ENCODE measurements at regions not wholly inside any gene's neighbourhood (a gene's known extent, or its start where the extent isn't known, plus 50 kb on each side); places are given as distances from the start of the nearest gene placed in this dataset.

DNA sequence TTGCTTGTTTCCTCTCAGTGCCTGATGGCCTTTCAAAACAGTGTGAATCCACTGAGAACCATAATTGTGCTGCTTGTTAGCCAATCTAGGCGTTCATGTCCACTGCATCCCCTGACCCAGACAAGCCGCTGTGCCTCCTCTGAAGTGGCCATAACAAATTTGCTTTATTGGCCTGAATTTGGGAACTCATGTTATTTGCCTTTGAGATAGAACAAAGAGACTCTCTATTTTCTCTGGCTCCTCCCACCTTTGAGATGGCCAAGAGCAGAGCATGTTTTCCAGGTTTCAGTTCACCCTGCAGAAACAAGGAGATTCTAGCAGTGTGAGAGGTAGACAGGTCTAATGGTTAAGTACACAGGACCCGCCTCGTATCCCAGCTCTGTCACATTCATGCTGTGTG is 723.9 kb downstream of the MED13L start:
- Histone ChIP-seq H3K27me3 (ENCODE audit: insufficient read depth, insufficient read length) (no peaks in the 10 kb centered on the region), H3K9ac (ENCODE audit: insufficient read length, low read depth) (no peak overlapping the region), H3K4me1 (ENCODE audit: insufficient read depth, insufficient read length) (no peaks in the 10 kb centered on the region), H3K9me3 (ENCODE audit: insufficient read depth, low read length) (peaks cover 5% of the 10 kb centered on the region; the same call in 1 of the 2 replicates), H3K36me3 (ENCODE audit: insufficient read depth, insufficient read length, low read length) (no peaks in the 10 kb centered on the region), H3K4me3 (ENCODE audit: insufficient read length, low read depth) (no peak overlapping the region)
- no peak for TF ChIP-seq YY1 (IDR thresholded peaks at IDR 0.05; ENCODE audit: insufficient read depth, insufficient read length)
- TF ChIP-seq SUZ12 (IDR thresholded peaks at IDR 0.05; ENCODE audit: extremely low read depth, insufficient read depth, insufficient read length): no peak
- no peak for TF ChIP-seq ZNF274 (IDR thresholded peaks at IDR 0.05; ENCODE audit: low read depth, low read length)
- DNase-seq (ENCODE audit: low read depth, low spot score): no peak

DNA sequence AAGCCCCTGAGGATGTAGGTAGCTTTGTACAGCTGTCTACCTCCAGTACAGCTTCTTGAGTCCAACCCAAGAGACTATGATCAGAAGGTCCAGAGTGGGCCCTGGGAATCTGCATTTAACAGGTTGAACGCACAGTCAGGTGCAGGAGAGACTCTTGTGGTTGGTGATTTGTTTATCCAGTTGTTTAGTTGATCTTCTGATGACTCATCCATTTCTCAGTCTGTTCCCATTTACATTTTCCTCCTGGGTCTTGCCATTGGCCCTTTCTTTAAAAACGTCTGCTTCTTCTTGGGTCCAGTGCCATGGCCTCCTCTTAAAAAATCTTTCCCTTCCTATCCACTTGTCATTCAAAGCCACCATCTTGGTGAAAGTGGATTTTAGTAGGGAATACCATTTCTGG is 734.2 kb downstream of the MED13L start:
- H3K9me3 ChIP-seq (ENCODE audit: insufficient read depth, low read length): no peaks in the 10 kb centered on the region; the same call in 1 of the 2 replicates
- no peaks in the 10 kb centered on the region for H3K4me1 ChIP-seq (ENCODE audit: insufficient read depth, insufficient read length)
- H3K9ac ChIP-seq (ENCODE audit: insufficient read length, low read depth): no peak overlapping the region
- H3K36me3 ChIP-seq (ENCODE audit: insufficient read depth, insufficient read length, low read length): no peaks in the 10 kb centered on the region
- no peaks in the 10 kb centered on the region for H3K27me3 ChIP-seq (ENCODE audit: insufficient read depth, insufficient read length)
- H3K4me3 ChIP-seq (ENCODE audit: insufficient read length, low read depth): no peak overlapping the region
- no peak for DNase-seq (ENCODE audit: low read depth, low spot score)
- TF ChIP-seq YY1 (IDR thresholded peaks at IDR 0.05; ENCODE audit: insufficient read depth, insufficient read length) (no peak), ZNF274 (IDR thresholded peaks at IDR 0.05; ENCODE audit: low read depth, low read length) (no peak), SUZ12 (IDR thresholded peaks at IDR 0.05; ENCODE audit: extremely low read depth, insufficient read depth, insufficient read length) (no peak)

DNA sequence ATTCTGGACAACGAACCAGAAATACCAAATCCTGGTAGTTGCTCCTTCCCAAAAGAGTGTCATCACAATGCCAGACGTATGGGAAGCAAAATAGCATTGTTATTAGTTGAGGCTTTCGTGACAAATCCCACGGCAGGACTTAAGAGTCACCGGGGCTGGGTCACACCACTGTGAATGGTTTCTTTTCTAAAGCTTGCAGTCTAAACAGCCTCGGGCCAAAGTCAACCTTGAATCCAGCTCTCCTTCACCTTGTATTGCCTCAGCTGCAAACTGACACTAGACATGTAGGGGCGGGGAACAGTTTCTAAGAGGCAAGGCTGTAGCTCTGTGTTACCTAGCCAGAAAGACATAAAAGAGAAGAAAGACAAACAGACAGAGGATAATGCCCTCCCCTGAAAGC is 734.8 kb downstream of the MED13L start:
- no peak for DNase-seq (ENCODE audit: low read depth, low spot score)
- Histone ChIP-seq H3K9me3 (ENCODE audit: insufficient read depth, low read length) (peaks cover 2% of the 10 kb centered on the region; the same call in 1 of the 2 replicates), H3K9ac (ENCODE audit: insufficient read length, low read depth) (no peak overlapping the region), H3K4me3 (ENCODE audit: insufficient read length, low read depth) (no peak overlapping the region), H3K36me3 (ENCODE audit: insufficient read depth, insufficient read length, low read length) (no peaks in the 10 kb centered on the region), H3K27me3 (ENCODE audit: insufficient read depth, insufficient read length) (no peaks in the 10 kb centered on the region), H3K4me1 (ENCODE audit: insufficient read depth, insufficient read length) (no peaks in the 10 kb centered on the region)
- TF ChIP-seq SUZ12 (IDR thresholded peaks at IDR 0.05; ENCODE audit: extremely low read depth, insufficient read depth, insufficient read length) (no peak), YY1 (IDR thresholded peaks at IDR 0.05; ENCODE audit: insufficient read depth, insufficient read length) (no peak), ZNF274 (IDR thresholded peaks at IDR 0.05; ENCODE audit: low read depth, low read length) (no peak)

DNA sequence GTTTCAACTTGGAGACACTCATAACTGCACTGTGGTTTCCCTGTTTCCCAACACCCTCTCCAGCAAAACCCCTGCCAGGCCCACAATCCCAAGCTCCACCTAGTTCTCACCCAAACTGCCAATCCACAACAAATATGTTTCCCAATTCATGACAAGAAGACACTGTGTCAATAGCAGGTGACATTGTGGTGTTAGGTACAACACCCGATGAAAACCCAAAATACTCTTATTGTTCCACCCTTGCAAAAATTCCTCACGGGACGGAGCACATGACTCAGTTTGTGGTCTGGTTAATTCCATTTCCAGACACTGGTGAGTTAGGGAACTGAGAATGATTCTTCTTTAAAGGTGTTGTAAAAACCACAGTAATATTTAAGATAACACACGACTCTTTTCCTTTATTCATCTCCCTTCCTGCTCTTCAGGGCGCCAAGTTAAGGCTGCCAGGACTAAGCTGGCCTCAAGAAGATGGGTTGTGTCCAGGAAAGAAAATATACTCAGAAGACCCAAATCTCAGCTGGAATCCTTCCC is 735.5 kb downstream of the MED13L start:
- Histone ChIP-seq H3K9me3 (ENCODE audit: insufficient read depth, low read length) (peaks cover 5% of the 10 kb centered on the region; the same call in 1 of the 2 replicates), H3K4me1 (ENCODE audit: insufficient read depth, insufficient read length) (no peaks in the 10 kb centered on the region), H3K36me3 (ENCODE audit: insufficient read depth, insufficient read length, low read length) (no peaks in the 10 kb centered on the region), H3K9ac (ENCODE audit: insufficient read length, low read depth) (no peak overlapping the region), H3K27me3 (ENCODE audit: insufficient read depth, insufficient read length) (no peaks in the 10 kb centered on the region), H3K4me3 (ENCODE audit: insufficient read length, low read depth) (no peak overlapping the region)
- TF ChIP-seq SUZ12 (IDR thresholded peaks at IDR 0.05; ENCODE audit: extremely low read depth, insufficient read depth, insufficient read length) (no peak), YY1 (IDR thresholded peaks at IDR 0.05; ENCODE audit: insufficient read depth, insufficient read length) (no peak), ZNF274 (IDR thresholded peaks at IDR 0.05; ENCODE audit: low read depth, low read length) (no peak)
- DNase-seq (ENCODE audit: low read depth, low spot score): no peak

DNA sequence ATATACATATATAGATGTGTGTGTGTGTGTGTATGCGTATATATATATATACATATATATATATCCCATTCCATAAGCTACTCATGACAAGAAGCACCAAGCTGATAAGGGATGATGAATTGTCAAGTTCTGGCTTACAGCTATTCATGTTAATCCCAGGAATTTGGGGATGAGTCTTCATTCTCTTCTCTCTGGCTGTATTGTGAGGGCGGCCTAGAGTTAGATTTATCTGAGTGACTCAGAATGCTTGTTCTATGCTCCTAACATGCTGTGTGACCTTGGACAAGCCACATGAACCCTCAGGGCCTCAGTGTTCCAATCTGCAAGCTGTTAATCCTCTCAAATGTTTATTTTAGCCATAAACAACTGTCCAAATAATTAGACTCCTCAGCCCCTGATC is 749.0 kb downstream of the MED13L start:
- no peak for TF ChIP-seq SUZ12 (IDR thresholded peaks at IDR 0.05; ENCODE audit: extremely low read depth, insufficient read depth, insufficient read length)
- no peak for TF ChIP-seq YY1 (IDR thresholded peaks at IDR 0.05; ENCODE audit: insufficient read depth, insufficient read length)
- TF ChIP-seq ZNF274 (IDR thresholded peaks at IDR 0.05; ENCODE audit: low read depth, low read length): no peak
- H3K27me3 ChIP-seq (ENCODE audit: insufficient read depth, insufficient read length): no peaks in the 10 kb centered on the region
- no peaks in the 10 kb centered on the region for H3K4me1 ChIP-seq (ENCODE audit: insufficient read depth, insufficient read length)
- H3K4me3 ChIP-seq (ENCODE audit: insufficient read length, low read depth): no peak overlapping the region
- no peak for DNase-seq (ENCODE audit: low read depth, low spot score)
- no peaks in the 10 kb centered on the region for H3K36me3 ChIP-seq (ENCODE audit: insufficient read depth, insufficient read length, low read length)
- H3K9ac ChIP-seq (ENCODE audit: insufficient read length, low read depth): no peak overlapping the region
- H3K9me3 ChIP-seq (ENCODE audit: insufficient read depth, low read length): no peaks in the 10 kb centered on the region

DNA sequence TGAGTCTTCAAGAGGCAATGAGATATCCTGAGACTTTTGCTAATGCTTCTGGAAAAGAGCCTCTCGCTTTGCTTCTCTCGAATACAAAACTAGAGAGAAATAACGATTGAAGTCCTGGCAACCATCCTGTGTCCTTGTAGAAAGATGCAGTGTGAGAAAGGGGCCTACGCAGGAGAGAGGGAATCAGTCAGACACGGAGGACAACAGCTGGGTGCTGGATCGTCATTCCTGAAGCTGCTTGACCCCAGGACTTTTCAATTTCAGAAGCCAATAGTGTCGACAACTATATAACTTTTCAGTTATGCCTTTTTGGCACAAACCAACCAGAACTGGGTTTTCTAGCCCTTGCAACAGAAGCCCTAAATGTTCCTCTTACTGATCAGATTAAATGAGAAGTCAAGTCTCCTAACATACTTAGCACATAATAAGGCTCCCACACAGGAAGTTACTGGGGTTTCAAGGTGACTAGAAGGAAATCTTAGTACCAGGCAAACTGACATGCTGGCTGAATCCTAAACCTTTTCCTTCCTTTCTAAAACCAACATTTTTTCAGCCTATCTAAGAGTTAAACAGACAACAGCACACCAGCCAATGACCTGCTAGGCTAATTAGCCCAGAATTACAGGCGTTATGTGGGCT is 755.6 kb downstream of the MED13L start:
- H3K4me3 ChIP-seq (ENCODE audit: insufficient read length, low read depth): no peak overlapping the region
- TF ChIP-seq YY1 (IDR thresholded peaks at IDR 0.05; ENCODE audit: insufficient read depth, insufficient read length): no peak
- TF ChIP-seq ZNF274 (IDR thresholded peaks at IDR 0.05; ENCODE audit: low read depth, low read length): no peak
- TF ChIP-seq SUZ12 (IDR thresholded peaks at IDR 0.05; ENCODE audit: extremely low read depth, insufficient read depth, insufficient read length): no peak
- peaks cover 12% of the 10 kb centered on the region; the same call in 1 of the 2 replicates for H3K9me3 ChIP-seq (ENCODE audit: insufficient read depth, low read length)
- H3K9ac ChIP-seq (ENCODE audit: insufficient read length, low read depth): no peak overlapping the region
- no peaks in the 10 kb centered on the region for H3K27me3 ChIP-seq (ENCODE audit: insufficient read depth, insufficient read length)
- H3K4me1 ChIP-seq (ENCODE audit: insufficient read depth, insufficient read length): peaks cover 5% of the 10 kb centered on the region
- DNase-seq (ENCODE audit: low read depth, low spot score): no peak
- no peaks in the 10 kb centered on the region for H3K36me3 ChIP-seq (ENCODE audit: insufficient read depth, insufficient read length, low read length)

DNA sequence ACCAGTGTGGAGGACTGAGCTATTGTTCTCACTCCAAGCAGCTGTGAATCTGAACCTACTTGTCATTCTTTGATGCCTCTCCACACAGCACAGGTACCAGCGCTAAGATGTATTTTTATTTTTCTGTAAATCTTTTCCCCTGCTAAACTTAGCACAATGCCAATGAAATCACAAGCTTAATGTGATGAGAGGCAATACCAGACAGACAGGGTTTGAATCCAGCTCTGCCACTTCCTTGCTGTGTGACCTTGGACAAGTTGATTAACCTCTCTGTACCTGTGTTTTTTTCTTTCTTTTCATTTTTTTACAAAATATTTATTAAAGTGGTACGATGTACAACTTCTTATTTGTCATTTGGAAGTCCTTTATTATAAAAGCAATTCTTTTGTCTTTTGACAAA is 757.6 kb downstream of the MED13L start:
- Histone ChIP-seq H3K4me1 (ENCODE audit: insufficient read depth, insufficient read length) (peaks cover 5% of the 10 kb centered on the region), H3K36me3 (ENCODE audit: insufficient read depth, insufficient read length, low read length) (no peaks in the 10 kb centered on the region), H3K9me3 (ENCODE audit: insufficient read depth, low read length) (peaks cover 30% of the 10 kb centered on the region; the same call in 1 of the 2 replicates), H3K9ac (ENCODE audit: insufficient read length, low read depth) (no peak overlapping the region), H3K27me3 (ENCODE audit: insufficient read depth, insufficient read length) (no peaks in the 10 kb centered on the region), H3K4me3 (ENCODE audit: insufficient read length, low read depth) (no peak overlapping the region)
- DNase-seq (ENCODE audit: low read depth, low spot score): no peak
- TF ChIP-seq ZNF274 (IDR thresholded peaks at IDR 0.05; ENCODE audit: low read depth, low read length) (no peak), YY1 (IDR thresholded peaks at IDR 0.05; ENCODE audit: insufficient read depth, insufficient read length) (no peak), SUZ12 (IDR thresholded peaks at IDR 0.05; ENCODE audit: extremely low read depth, insufficient read depth, insufficient read length) (no peak)

Data from NT2/D1 (cell line).